Colon (tissue), 2 donors: ENCODE measurements at regions not wholly inside any gene's neighbourhood (a gene's known extent, or its start where the extent isn't known, plus 50 kb on each side); places are given as distances from the start of the nearest gene placed in this dataset.
"Not testable (repeated sequence)": the region's sequence is repeated elsewhere in the genome, so short reads cannot be mapped to it uniquely, and the experiment has no call there.

Source experiments
- FAIRE-seq: peaks from 2 replicates; lab custom pipeline; 2012; peaks lifted over from hg19 to GRCh38; lab: Jason Lieb, UNC
- donor health status: control.
- donor health status: control.

DNA sequence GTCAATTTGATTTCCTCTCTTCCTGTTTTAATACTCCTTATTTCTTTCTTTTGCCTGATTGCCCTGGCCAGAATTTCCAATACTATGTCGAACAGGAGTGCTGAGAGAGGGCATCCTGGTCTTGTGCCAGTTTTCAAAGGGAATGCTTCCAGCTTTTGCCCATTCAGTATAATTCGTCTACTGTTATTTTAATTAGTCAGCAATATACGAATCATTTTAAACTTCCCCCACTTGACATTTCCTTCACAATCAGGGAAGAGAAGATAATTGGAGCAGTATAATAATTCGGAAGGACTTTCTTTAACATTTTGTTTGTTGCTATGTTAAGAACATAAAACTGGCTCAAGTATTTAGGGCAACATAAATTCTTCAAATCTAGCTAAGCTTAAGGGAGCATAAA is 860.3 kb upstream of the SLC35B3 start:
- FAIRE-seq = no peak

DNA sequence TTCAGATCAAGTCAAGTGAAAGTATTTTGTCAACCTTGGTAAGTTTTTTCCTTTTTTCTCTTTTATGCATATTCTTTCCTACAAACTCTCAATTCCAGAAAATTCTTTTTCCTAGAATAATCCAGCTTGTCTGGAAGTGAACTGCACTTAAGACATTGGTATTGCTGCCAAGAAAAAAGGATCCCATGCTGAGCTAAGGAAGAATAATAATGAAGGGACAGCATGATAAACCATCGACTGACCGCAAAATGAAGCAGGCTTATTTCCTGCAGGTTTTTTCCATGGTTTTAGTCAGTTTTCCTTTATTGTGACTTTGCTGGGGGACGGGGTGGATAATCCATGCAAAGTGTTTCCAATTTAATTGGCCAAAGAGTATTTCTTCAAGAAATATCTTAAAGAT is 857.6 kb upstream of the SLC35B3 start:
- no peak for FAIRE-seq

- FAIRE-seq = not testable (repeated sequence)
These were observed 855.0 kb upstream of the SLC35B3 start for GRCh38 chr6:9290342-9290741.

DNA sequence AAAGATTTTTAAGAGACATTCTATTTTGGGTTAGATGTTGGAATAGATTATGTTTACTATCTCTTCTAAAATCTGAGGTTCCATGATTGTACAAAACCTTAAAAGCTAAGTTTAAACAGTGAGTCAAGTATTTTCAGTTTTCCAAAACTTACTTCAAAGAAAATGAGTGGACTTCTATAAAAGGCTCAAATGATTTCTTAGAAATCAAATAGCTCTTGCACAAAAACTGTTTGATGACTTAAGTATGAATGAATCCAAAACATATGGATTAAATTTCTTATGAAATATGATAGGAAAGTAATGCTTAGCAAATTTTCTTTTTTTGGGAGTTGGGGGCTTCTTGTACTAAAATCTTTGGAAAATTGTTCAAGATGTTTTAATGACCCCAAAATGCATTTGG is 837.3 kb upstream of the SLC35B3 start:
- no peak for FAIRE-seq

DNA sequence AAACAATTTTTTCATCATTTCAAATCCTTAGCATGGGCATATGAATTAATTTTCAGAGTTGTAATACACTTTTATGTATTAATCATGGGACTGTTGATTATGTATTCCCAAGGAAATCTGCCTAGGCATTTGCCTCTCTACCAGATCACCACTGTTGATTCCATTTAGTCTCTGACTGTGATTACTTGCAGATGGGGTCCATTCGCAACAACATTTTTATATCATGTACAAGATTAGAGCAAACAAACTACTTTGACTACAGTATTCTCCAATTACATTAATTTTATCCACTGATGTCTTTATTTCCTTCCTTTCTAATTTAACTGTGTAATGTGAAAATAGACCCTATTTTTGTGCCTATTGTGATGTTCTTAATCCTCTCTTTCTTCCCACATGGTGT is 831.4 kb upstream of the SLC35B3 start:
- FAIRE-seq = no peak

DNA sequence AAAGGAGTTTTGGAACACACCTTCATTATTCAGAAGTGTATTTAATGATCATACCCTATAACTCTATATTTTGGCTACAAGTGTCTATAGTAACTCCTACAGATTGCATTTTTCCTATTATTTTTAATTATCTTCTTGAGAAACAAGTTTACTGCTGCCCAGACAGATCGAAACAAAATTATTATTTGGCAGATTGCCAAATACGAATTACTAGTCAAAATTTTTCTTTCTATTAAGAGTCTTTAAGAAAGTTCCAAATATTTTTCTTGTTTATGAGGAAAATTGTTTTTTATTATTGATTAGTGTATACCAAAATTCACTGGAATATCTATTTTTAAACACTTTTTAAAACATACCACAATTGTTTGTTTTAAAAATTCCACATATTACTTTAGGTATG is 821.9 kb upstream of the SLC35B3 start:
- FAIRE-seq = no peak

- FAIRE-seq = no peak
These were observed 818.9 kb upstream of the SLC35B3 start for GRCh38 chr6:9254251-9254650.

- no peak for FAIRE-seq
These were observed 817.5 kb upstream of the SLC35B3 start for GRCh38 chr6:9252799-9253198.

GRCh38 chr6:9250852-9251251 is 815.5 kb upstream of the SLC35B3 start:
- no peak for FAIRE-seq

- no peak for FAIRE-seq
These were observed 812.8 kb upstream of the SLC35B3 start for GRCh38 chr6:9248133-9248532.

- FAIRE-seq = no peak
These were observed 805.5 kb upstream of the SLC35B3 start for GRCh38 chr6:9240861-9241260.

DNA sequence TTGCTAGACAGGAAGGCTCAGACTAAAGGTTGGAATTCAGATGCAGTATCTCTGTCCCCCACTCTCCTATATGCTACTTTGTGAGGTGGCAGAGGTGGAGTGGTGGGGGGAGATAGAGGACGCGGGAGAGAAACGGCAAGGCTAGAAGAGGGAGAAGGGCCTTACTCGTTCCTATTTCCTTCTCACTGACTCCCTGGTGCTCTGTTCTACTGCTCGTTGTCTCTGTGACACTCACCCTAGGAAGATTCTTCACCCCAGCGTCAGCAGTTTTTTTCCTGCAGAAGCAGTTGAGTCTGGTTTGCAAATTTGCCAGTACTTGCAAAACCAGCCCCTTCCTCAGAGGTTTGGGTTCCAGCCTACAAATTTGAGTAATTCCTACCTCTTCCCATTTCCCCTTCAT is 801.1 kb upstream of the SLC35B3 start:
- no peak for FAIRE-seq

DNA sequence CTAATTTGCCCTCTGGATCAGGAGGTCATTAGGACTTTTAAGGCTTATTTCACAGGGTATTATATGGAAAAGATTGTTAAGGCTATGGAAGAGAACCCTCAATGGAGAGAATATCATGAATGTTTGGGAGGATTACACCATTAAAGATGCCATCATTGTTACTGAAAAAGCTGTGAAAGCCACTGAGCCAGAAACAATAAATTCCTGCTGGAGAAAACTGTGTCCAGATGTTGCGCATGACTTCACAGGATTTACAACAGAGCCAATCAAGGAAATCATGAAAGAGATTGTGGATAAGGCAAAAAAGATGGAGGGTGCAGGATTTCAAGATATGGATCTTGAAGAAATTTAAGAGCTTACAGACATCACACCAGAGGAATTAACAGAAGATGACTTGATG is 798.3 kb upstream of the SLC35B3 start:
- FAIRE-seq = no peak

- FAIRE-seq = no peak
These were observed 797.9 kb upstream of the SLC35B3 start for GRCh38 chr6:9233226-9233625.

- FAIRE-seq = no peak
These were observed 790.1 kb upstream of the SLC35B3 start for GRCh38 chr6:9225441-9225871.

GRCh38 chr6:9224539-9224938 is 789.2 kb upstream of the SLC35B3 start:
- FAIRE-seq = no peak

- not testable (repeated sequence) for FAIRE-seq
These were observed 778.4 kb upstream of the SLC35B3 start for GRCh38 chr6:9213717-9214116.

DNA sequence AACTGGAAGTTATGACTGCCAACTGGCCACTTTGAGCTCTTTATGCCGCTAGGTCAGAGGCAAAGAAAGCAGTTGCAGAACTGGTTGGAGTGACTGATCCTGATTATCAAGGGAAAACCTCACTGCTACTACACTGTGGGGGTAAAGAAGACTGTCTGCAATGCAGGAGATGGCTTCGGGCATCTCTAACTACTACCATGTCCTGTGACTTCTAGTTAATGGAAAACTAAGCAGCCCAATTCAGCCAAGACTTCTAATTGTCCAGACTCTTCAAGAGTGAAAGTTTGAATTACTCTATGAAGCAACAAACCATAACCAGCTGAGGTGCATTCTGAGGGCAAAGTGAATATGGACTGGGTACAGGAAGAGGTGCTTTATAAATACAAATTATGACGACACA is 773.6 kb upstream of the SLC35B3 start:
- FAIRE-seq = no peak

DNA sequence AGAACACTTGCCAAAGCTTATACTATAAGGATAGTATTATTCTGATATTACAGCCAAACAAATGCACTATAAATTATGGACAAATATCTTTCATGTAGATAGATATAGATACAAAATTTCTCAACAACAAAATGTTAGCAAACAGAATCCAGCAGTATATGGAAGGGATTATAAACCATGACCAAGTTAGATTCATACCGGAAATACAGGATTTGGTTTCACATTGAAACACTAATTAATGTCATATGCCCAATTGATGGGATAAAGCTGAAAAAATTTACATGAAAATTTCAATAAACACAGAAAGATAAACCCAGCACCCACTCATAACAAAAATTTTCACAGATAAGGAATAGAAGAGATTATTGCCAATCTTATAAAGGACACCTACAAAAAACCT is 770.3 kb upstream of the SLC35B3 start:
- FAIRE-seq = no peak

DNA sequence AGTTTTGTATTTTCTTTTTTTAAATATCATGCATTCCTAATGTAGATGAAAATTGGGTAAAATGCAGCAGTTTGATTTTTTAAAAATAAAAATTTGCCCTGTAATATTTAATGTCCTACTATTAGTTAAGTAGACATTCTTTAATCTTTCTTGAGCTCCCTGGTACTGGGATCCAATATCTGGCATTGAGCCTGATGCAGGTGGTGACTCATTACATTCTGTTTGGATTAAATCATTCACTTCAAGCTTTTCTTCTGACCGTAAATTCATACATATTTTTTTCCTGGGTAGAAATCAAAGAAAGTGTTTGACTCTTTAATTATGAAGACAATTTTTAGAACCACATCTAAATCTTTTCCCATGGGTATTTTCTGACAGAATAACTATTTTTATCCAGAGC is 768.8 kb upstream of the SLC35B3 start:
- FAIRE-seq = peak; percentile 5

DNA sequence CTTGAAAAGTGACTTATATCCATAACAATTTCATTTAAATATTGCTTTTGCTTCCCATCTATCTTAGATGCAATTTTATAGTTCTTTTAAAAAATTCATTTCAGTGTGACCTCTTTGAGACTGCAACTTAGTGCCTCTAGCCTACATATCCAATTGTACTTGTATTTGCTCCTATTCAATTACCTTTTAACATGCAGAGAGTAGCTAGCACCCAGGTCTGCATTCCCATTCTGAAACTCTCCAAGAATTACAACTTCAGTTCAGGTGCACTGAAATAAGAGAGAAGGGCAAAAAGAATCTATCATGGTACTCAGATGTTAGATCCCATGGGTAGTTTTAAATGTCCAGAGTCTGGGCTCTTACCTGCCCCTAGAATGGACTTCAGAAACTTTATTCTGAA is 765.4 kb upstream of the SLC35B3 start:
- no peak for FAIRE-seq

- no peak for FAIRE-seq
These were observed 762.4 kb upstream of the SLC35B3 start for GRCh38 chr6:9197726-9198125.

DNA sequence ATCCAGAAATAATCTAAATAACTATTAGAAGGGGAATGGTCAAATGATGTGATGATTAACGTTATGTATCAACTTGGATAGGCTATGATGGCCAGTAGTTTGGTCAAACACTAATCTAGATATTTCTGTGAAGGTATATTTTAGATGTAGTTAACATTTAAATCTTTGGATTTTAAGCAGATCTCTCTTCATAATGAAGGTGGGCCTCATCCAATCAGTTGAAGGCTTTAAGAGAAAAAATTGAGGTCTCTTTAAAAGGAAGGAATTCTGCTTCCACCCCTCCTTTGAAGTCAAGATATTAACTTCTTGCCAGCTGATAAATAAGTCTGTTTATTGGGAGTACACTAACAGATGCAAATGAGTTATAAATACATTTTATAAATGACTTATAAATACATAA is 760.0 kb upstream of the SLC35B3 start:
- no peak for FAIRE-seq

- FAIRE-seq = no peak
These were observed 757.1 kb upstream of the SLC35B3 start for GRCh38 chr6:9192405-9192909.

DNA sequence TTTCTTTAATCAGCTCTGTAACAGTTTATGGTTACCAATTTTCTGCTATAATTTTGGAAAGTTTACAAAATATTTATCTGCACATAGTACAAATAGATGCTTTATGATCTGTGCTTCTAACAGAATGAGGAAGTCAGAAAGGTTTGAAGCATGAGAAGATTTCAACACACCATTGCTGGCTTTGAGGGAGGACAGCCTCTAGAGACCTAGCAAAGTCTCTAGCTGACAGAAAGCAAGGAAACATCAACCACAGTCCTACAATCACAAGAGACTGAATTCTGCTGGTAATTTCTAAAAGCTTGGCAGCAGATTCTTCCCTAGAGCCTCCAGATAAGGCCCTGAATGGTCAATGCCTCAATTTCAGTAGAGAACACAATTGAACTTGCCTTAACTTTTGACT is 750.8 kb upstream of the SLC35B3 start:
- FAIRE-seq = no peak
